Activated naive CD8-positive, alpha-beta T cell treated with anti-CD3 and anti-CD28 coated beads for 36 hours (primary cell): ENCODE measurements at regions not wholly inside any gene's neighbourhood (a gene's known extent, or its start where the extent isn't known, plus 50 kb on each side); places are given as distances from the start of the nearest gene placed in this dataset.

Source experiments
- DNase-seq: peaks from one replicate; pipeline ENCODE4 v3.0.0; 2021
- H3K27ac Mint-ChIP-seq: one replicate; pipeline ENCODE4 v1.8.0; 2022; ENCODE audit warnings: mild to moderate bottlenecking, moderate library complexity, mixed read lengths
- H3K27me3 Mint-ChIP-seq: one replicate; pipeline ENCODE4 v1.8.0; 2022; ENCODE audit warnings: mild to moderate bottlenecking, mixed read lengths
- H3K36me3 Mint-ChIP-seq: one replicate; pipeline ENCODE4 v1.8.0; 2021; ENCODE audit warnings: mild to moderate bottlenecking, mixed read lengths
- H3K4me1 Mint-ChIP-seq: one replicate; pipeline ENCODE4 v1.8.0; 2021; ENCODE audit warnings: mixed read lengths
- H3K4me3 Mint-ChIP-seq: one replicate; pipeline ENCODE4 v1.8.0; 2022; ENCODE audit warnings: mild to moderate bottlenecking, moderate library complexity, mixed read lengths
- H3K9me3 Mint-ChIP-seq: one replicate; pipeline ENCODE4 v1.8.0; 2022; ENCODE audit warnings: mixed read lengths

- no peaks in the 10 kb centered on the region for H3K4me1 Mint-ChIP-seq
- H3K9me3 Mint-ChIP-seq: peaks cover under 1% of the 10 kb centered on the region
- DNase-seq: no peak
- no peaks in the 10 kb centered on the region for H3K36me3 Mint-ChIP-seq
- H3K27me3 Mint-ChIP-seq: peaks cover 3% of the 10 kb centered on the region
- H3K27ac Mint-ChIP-seq: no peak overlapping the region
- no peak overlapping the region for H3K4me3 Mint-ChIP-seq
These were observed 173.9 kb downstream of the NR2F2 start for GRCh38 chr15:96504371-96504770.

GRCh38 chr15:96505014-96505413 lies 174.5 kb downstream of the NR2F2 start:
- Mint-ChIP-seq H3K9me3 (no peaks in the 10 kb centered on the region), H3K36me3 (no peaks in the 10 kb centered on the region), H3K27ac (no peak overlapping the region), H3K4me1 (no peaks in the 10 kb centered on the region), H3K27me3 (peaks cover 4% of the 10 kb centered on the region), H3K4me3 (no peak overlapping the region)
- DNase-seq: no peak

GRCh38 chr15:96514607-96515285 lies 184.2 kb downstream of the NR2F2 start:
- no peak overlapping the region for H3K27ac Mint-ChIP-seq
- no peaks in the 10 kb centered on the region for H3K4me1 Mint-ChIP-seq
- H3K36me3 Mint-ChIP-seq: peaks cover 2% of the 10 kb centered on the region
- no peak overlapping the region for H3K4me3 Mint-ChIP-seq
- peaks cover 6% of the 10 kb centered on the region for H3K9me3 Mint-ChIP-seq
- peaks cover 7% of the 10 kb centered on the region for H3K27me3 Mint-ChIP-seq
- no peak for DNase-seq

- Mint-ChIP-seq H3K36me3 (peaks cover 2% of the 10 kb centered on the region), H3K9me3 (peaks cover 6% of the 10 kb centered on the region), H3K27ac (no peak overlapping the region), H3K27me3 (peaks cover 7% of the 10 kb centered on the region), H3K4me1 (no peaks in the 10 kb centered on the region), H3K4me3 (no peak overlapping the region)
- no peak for DNase-seq
These were observed 184.9 kb downstream of the NR2F2 start for GRCh38 chr15:96515371-96515770.

GRCh38 chr15:96521386-96521785 lies 190.9 kb downstream of the NR2F2 start:
- Mint-ChIP-seq H3K36me3 (peaks cover 2% of the 10 kb centered on the region), H3K27ac (no peak overlapping the region), H3K27me3 (peaks cover 8% of the 10 kb centered on the region), H3K9me3 (peaks cover 14% of the 10 kb centered on the region), H3K4me3 (no peak overlapping the region), H3K4me1 (no peaks in the 10 kb centered on the region)
- no peak for DNase-seq

GRCh38 chr15:96524676-96525417 lies 194.3 kb downstream of the NR2F2 start:
- H3K4me3 Mint-ChIP-seq: no peak overlapping the region
- no peaks in the 10 kb centered on the region for H3K36me3 Mint-ChIP-seq
- H3K9me3 Mint-ChIP-seq: peaks cover 11% of the 10 kb centered on the region
- no peaks in the 10 kb centered on the region for H3K4me1 Mint-ChIP-seq
- H3K27ac Mint-ChIP-seq: no peak overlapping the region
- DNase-seq: no peak
- peaks cover 3% of the 10 kb centered on the region for H3K27me3 Mint-ChIP-seq

- Mint-ChIP-seq H3K36me3 (no peaks in the 10 kb centered on the region), H3K27ac (no peak overlapping the region), H3K9me3 (no peaks in the 10 kb centered on the region), H3K27me3 (no peaks in the 10 kb centered on the region), H3K4me1 (no peaks in the 10 kb centered on the region), H3K4me3 (no peak overlapping the region)
- no peak for DNase-seq
These were observed 204.6 kb downstream of the NR2F2 start for GRCh38 chr15:96535148-96535547.

- no peaks in the 10 kb centered on the region for H3K9me3 Mint-ChIP-seq
- H3K27me3 Mint-ChIP-seq: peaks cover 4% of the 10 kb centered on the region
- DNase-seq: no peak
- no peak overlapping the region for H3K27ac Mint-ChIP-seq
- no peaks in the 10 kb centered on the region for H3K36me3 Mint-ChIP-seq
- no peak overlapping the region for H3K4me3 Mint-ChIP-seq
- H3K4me1 Mint-ChIP-seq: no peaks in the 10 kb centered on the region
These were observed 208.0 kb downstream of the NR2F2 start for GRCh38 chr15:96538491-96538890.

- Mint-ChIP-seq H3K36me3 (no peaks in the 10 kb centered on the region), H3K27me3 (peaks cover 4% of the 10 kb centered on the region), H3K27ac (no peak overlapping the region), H3K9me3 (no peaks in the 10 kb centered on the region), H3K4me3 (no peak overlapping the region), H3K4me1 (no peaks in the 10 kb centered on the region)
- DNase-seq: no peak
These were observed 209.8 kb downstream of the NR2F2 start for GRCh38 chr15:96540283-96540682.

- H3K36me3 Mint-ChIP-seq: no peaks in the 10 kb centered on the region
These were observed 211.8 kb downstream of the NR2F2 start for GRCh38 chr15:96542130-96542770.

GRCh38 chr15:96544162-96544756 lies 213.8 kb downstream of the NR2F2 start:
- Mint-ChIP-seq H3K27me3 (peaks cover 4% of the 10 kb centered on the region), H3K4me3 (no peak overlapping the region), H3K27ac (no peak overlapping the region), H3K4me1 (no peaks in the 10 kb centered on the region), H3K9me3 (no peaks in the 10 kb centered on the region), H3K36me3 (no peaks in the 10 kb centered on the region)
- DNase-seq: no peak

More at GRCh38 chr15:96542130-96542770, 211.8 kb downstream of the NR2F2 start:
- peaks cover 4% of the 10 kb centered on the region for H3K27me3 Mint-ChIP-seq
- no peaks in the 10 kb centered on the region for H3K9me3 Mint-ChIP-seq
- H3K4me1 Mint-ChIP-seq: no peaks in the 10 kb centered on the region
- H3K27ac Mint-ChIP-seq: no peak overlapping the region
- H3K4me3 Mint-ChIP-seq: no peak overlapping the region
- DNase-seq: no peak

GRCh38 chr15:96549136-96549535 lies 218.6 kb downstream of the NR2F2 start:
- no peaks in the 10 kb centered on the region for H3K4me1 Mint-ChIP-seq
- H3K9me3 Mint-ChIP-seq: no peaks in the 10 kb centered on the region
- no peak overlapping the region for H3K4me3 Mint-ChIP-seq
- H3K27ac Mint-ChIP-seq: no peak overlapping the region
- no peaks in the 10 kb centered on the region for H3K36me3 Mint-ChIP-seq
- H3K27me3 Mint-ChIP-seq: no peaks in the 10 kb centered on the region
- no peak for DNase-seq

- H3K36me3 Mint-ChIP-seq: no peaks in the 10 kb centered on the region
- no peak overlapping the region for H3K27ac Mint-ChIP-seq
- no peak for DNase-seq
- no peaks in the 10 kb centered on the region for H3K9me3 Mint-ChIP-seq
- H3K4me3 Mint-ChIP-seq: no peak overlapping the region
- H3K27me3 Mint-ChIP-seq: no peaks in the 10 kb centered on the region
- no peaks in the 10 kb centered on the region for H3K4me1 Mint-ChIP-seq
These were observed 220.7 kb downstream of the NR2F2 start for GRCh38 chr15:96551196-96551595.

GRCh38 chr15:96551722-96552121 lies 221.2 kb downstream of the NR2F2 start:
- Mint-ChIP-seq H3K27me3 (no peaks in the 10 kb centered on the region), H3K4me1 (no peaks in the 10 kb centered on the region), H3K9me3 (no peaks in the 10 kb centered on the region), H3K27ac (no peak overlapping the region), H3K4me3 (no peak overlapping the region), H3K36me3 (no peaks in the 10 kb centered on the region)
- no peak for DNase-seq

- Mint-ChIP-seq H3K36me3 (no peaks in the 10 kb centered on the region), H3K27ac (no peak overlapping the region), H3K4me3 (no peak overlapping the region)
These were observed 222.5 kb downstream of the NR2F2 start for GRCh38 chr15:96553006-96553405.

More at GRCh38 chr15:96553006-96553405, 222.5 kb downstream of the NR2F2 start:
- no peaks in the 10 kb centered on the region for H3K9me3 Mint-ChIP-seq
- no peaks in the 10 kb centered on the region for H3K27me3 Mint-ChIP-seq
- no peak for DNase-seq
- no peaks in the 10 kb centered on the region for H3K4me1 Mint-ChIP-seq
